KG1 (cell line): ENCODE measurements at regions not wholly inside any gene's neighbourhood (a gene's known extent, or its start where the extent isn't known, plus 50 kb on each side); places are given as distances from the start of the nearest gene placed in this dataset.

Experiments used
- DNase-seq: peaks from one replicate; lab custom pipeline; 2025; lab: John Stamatoyannopoulos, UW

- DNase-seq, result no peak
Observed at GRCh38 chr3:41041899-41042298, 157.4 kb upstream of the CTNNB1 start.

- no peak for DNase-seq
Observed at GRCh38 chr3:41044523-41044922, 154.8 kb upstream of the CTNNB1 start.

DNA sequence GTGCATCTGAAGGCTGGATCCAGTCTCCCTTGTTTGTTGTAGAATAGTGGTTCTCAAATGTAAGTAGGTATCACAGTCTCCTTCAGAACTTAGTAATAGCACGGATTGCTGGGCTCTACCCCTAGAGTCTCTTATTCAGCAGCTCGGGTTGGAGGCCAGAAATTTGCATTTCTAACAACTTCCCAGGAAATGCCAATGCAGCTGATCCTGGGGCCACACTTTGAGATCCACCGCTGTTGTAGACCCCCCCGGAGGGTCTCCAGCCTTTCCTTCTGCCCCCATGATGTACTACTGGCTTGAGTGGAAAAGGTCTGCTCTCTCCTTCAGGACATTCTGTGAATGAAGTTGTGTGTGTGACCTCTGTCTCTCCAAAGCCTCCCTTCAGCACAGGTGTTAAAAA lies 153.8 kb upstream of the CTNNB1 start:
- DNase-seq, result no peak

DNA sequence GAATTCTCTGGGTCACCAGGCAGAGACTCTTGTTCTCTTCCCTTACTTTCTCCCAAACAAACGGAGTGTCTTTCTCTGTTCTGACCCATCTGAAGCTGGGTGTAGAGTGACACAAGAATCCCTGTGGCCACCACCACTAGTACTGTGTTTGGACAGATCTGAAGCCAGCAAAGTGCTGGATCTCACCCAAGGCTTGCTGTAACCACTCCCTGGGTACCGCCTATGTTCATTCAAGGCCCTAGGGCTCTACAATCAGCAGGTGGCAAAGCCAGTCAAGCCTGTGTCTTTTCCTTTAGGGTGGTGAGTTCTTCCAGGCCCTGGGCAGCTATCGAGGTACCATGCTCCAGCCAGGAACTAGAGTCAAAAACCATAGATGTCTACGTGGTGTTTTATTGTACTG lies 149.2 kb upstream of the CTNNB1 start:
- DNase-seq, result no peak

DNA sequence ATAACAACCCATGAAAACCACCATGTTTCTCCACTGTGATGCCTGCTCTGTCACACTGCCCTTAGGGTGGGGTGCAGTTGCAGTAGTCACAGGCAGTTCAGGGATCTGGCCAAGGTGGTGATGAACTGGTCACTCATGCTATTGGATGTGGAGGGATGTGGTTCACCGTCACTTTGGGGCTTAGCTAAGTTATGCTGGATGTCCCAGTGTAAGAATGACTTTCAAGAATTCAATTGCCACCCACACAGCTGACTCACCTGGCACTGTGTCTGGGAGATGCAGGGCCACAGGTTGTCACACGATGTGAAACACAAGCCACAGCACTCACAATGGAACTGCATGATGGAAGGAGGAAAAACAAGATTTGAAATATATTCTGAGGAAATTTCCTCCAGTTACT lies 146.1 kb upstream of the CTNNB1 start:
- DNase-seq, result no peak

- DNase-seq, result no peak
Observed at GRCh38 chr3:41060106-41060505, 139.2 kb upstream of the CTNNB1 start.

GRCh38 chr3:41064070-41064469 lies 135.2 kb upstream of the CTNNB1 start:
- DNase-seq, result no peak

- no peak for DNase-seq
Observed at GRCh38 chr3:41064526-41064925, 134.8 kb upstream of the CTNNB1 start.

DNA sequence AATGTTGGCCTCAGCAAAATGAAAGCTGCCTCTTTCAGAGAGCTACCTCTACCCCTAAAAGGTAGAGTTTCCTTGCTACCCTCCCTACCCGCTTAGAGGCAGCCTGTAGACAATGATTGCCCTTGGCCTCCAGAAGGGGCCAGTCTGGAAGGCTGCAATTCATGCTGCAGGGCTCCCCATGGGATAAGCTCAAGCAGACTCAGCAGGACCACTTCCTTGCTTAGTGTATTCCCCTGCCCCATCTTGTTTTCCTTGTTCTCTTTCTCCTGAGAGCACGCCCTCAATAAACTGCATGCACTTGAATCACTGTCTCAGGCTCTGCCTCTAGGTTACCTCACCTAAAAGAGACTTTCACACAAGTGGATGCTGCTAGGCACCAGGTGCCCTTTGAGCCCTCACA lies 134.0 kb upstream of the CTNNB1 start:
- no peak for DNase-seq

DNA sequence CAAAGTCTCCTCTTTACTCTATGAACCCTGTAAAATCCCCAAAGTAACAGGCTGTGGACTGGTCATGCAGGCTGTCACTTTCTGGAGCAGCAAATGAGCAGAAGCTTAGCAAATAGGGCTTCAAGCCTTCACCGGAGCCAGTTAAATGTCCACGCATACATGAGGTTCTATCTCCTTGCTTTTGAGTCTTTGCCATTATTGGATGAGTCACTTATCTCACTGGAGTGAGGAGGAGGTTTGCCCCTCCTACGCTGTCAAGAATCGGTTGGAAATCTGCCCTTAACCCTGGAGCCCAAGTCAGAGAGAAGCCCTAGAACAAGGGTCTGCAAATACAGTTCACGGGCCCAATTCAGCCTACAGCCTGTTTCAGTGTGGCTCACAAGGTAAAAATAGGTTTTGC lies 126.1 kb upstream of the CTNNB1 start:
- DNase-seq, result no peak

GRCh38 chr3:41075975-41076374 lies 123.3 kb upstream of the CTNNB1 start:
- DNase-seq, result no peak

GRCh38 chr3:41076399-41076798 lies 122.9 kb upstream of the CTNNB1 start:
- no peak for DNase-seq

GRCh38 chr3:41080141-41080540 lies 119.2 kb upstream of the CTNNB1 start:
- no peak for DNase-seq

DNA sequence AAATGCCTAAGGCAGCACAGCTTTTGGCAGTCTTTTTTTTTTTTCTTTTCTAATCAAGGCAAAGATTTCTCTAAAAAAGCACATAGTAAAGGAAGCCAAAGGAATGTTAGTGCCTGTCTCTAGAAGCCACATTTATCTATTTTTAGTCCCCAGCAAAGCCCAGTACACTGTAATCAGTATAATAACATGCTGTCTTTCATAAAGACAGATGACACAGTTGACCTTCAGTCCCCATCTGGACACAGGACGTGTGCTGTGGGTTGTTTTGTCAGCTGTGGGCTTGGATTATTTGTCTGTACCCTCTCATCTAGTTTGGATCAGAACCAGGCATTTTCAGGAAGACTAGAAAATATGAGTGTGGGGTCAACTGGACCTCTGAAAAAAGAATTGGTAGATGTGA lies 110.4 kb upstream of the CTNNB1 start:
- no peak for DNase-seq

GRCh38 chr3:41089566-41089965 lies 109.7 kb upstream of the CTNNB1 start:
- no peak for DNase-seq

GRCh38 chr3:41092844-41093243 lies 106.5 kb upstream of the CTNNB1 start:
- no peak for DNase-seq

GRCh38 chr3:41093476-41093875 lies 105.8 kb upstream of the CTNNB1 start:
- no peak for DNase-seq

GRCh38 chr3:41094351-41094750 lies 105.0 kb upstream of the CTNNB1 start:
- DNase-seq, result no peak

- DNase-seq, result no peak
Observed at GRCh38 chr3:41095702-41096101, 103.6 kb upstream of the CTNNB1 start.

DNA sequence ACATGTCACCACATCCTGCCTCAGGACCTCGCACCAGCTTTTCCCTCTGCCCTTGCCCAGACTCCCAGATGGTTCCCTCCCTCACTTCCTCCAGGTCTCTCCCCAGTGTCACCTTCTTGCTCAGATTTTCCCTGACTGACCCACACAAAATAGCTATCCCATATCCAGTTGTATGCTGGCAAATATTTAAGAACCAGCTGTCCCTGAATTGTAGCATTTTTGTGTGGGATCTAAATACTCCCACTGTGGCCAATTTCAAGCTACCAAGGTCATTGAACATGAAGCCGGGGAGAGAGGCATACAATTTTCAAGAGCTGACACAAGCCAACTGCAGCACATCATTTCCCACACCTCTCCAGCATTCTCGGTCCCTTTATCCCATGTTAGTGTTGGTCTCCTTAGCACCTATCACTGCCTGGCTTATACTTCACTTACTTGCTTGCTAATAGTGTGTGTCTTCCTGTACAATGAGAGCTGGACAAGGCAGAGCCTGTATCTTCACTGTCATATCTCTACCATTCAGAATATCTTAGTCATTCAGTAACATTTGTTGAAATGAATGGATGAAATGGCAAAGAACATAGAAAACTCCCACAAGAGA lies 101.3 kb upstream of the CTNNB1 start:
- DNase-seq, result no peak

DNA sequence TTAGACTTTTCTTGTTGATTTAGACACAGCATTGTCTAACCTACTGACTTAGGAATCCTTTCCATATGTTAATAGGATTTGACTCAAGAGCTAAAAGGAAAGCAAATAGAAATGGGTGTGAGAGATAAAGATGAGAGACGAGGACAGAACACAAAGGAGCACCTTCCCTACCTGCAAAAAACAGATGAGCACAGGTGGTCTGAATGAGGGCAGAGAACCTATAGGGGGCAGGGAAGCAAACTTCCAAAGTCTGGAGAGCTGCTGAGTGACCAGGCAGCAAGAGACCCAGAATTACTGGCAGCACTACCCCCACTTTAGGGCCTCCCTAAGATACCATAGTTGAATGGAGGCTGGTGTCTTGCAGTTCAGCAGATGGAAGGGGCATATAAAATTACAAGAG lies 98.1 kb upstream of the CTNNB1 start:
- DNase-seq, result no peak

GRCh38 chr3:41102053-41102556 lies 97.2 kb upstream of the CTNNB1 start:
- DNase-seq, result no peak

DNA sequence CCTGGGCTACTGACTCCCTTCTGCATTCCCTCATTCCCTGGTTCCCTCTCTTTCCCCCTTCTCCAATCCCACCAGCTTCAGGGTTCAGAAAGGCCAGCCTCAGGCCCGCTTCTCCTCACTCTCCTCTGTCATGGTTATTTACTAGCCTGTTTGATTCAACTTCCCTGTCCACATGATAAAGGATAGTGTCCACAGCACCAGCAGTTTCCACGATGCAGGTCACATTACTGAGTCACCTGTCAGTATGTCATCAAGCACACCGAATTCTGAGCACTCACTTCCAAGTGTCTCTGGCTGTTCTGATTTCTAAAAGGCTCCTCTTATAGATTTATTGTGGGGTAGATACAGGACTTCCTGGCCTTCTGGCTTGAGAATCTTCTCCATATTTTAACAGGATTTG lies 96.6 kb upstream of the CTNNB1 start:
- no peak for DNase-seq

GRCh38 chr3:41103200-41103599 lies 96.1 kb upstream of the CTNNB1 start:
- no peak for DNase-seq

- DNase-seq, result no peak
Observed at GRCh38 chr3:41104147-41104546, 95.2 kb upstream of the CTNNB1 start.
